ENCODE measurements at regions not wholly inside any gene's neighbourhood (a gene's known extent, or its start where the extent isn't known, plus 50 kb on each side); places are given as distances from the start of the nearest gene placed in this dataset.

- DNase-seq (ENCODE audit: low spot score) = no peak
- TF ChIP-seq CTCF (IDR thresholded peaks at IDR 0.05; ENCODE audit: poor library complexity, severe bottlenecking) = no peak
- H3K4me3 ChIP-seq (ENCODE audit: severe bottlenecking) = no peak overlapping the region
- ATAC-seq (ENCODE audit: low read depth) = no peak
- H3K27me3 ChIP-seq (ENCODE audit: insufficient read depth, poor library complexity, severe bottlenecking) = no peaks in the 10 kb centered on the region
- no peak overlapping the region for H3K27ac ChIP-seq (ENCODE audit: poor library complexity, severe bottlenecking)
- H3K9me3 ChIP-seq (ENCODE audit: severe bottlenecking) = no peaks in the 10 kb centered on the region
- peaks cover 4% of the 10 kb centered on the region for H3K4me1 ChIP-seq (ENCODE audit: insufficient read depth, poor library complexity, severe bottlenecking)
- no peaks in the 10 kb centered on the region for H3K36me3 ChIP-seq (ENCODE audit: low read depth)
Observed at GRCh38 chr3:72454441-72454840, 393.8 kb downstream of the SHQ1 start.

DNA sequence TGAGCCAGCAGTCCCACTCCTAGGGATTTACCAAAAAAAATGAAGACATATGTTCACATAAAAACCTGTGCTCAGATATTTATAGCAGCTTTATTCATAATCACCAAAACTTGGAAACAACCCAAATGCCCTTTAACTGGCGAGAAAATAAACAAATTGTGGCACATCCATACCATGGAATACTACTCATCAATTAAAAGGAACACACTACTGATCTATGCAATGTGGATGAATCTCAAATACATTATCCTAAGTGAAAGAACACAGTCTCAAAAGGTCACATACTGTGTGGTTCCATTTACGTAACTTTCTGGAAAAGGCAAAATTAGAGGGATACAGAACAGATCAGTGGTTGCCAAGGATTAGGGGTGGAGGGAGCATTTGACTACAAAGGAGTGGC, 394.5 kb downstream of the SHQ1 start:
- DNase-seq (ENCODE audit: low spot score) = no peak
- H3K4me3 ChIP-seq (ENCODE audit: severe bottlenecking) = no peak overlapping the region
- H3K27me3 ChIP-seq (ENCODE audit: insufficient read depth, poor library complexity, severe bottlenecking) = no peaks in the 10 kb centered on the region
- H3K9me3 ChIP-seq (ENCODE audit: severe bottlenecking) = no peaks in the 10 kb centered on the region
- no peak for TF ChIP-seq CTCF (IDR thresholded peaks at IDR 0.05; ENCODE audit: poor library complexity, severe bottlenecking)
- peaks cover 8% of the 10 kb centered on the region for H3K4me1 ChIP-seq (ENCODE audit: insufficient read depth, poor library complexity, severe bottlenecking)
- no peaks in the 10 kb centered on the region for H3K36me3 ChIP-seq (ENCODE audit: low read depth)
- ATAC-seq (ENCODE audit: low read depth) = no peak
- H3K27ac ChIP-seq (ENCODE audit: poor library complexity, severe bottlenecking) = no peak overlapping the region

DNA sequence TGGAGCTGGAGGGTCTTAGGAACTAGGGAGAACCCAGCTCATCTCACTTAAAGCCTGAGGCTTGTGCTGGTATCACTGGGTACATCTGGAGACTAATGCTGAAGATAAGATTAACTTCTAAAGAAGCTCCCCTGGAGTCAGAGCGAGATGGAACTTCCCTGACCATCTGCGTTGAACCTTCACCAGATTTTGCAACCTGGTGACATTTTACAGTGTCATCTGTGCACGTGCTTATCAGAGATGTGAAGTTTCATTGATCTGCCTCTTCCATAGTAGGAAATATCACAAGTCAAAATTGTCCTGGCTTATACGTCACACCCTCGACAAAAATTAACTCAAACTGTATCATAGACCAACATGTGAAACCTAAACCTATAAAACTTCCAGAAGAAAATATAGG, 395.5 kb downstream of the SHQ1 start:
- no peak overlapping the region for H3K27ac ChIP-seq (ENCODE audit: poor library complexity, severe bottlenecking)
- DNase-seq (ENCODE audit: low spot score) = no peak
- H3K36me3 ChIP-seq (ENCODE audit: low read depth) = no peaks in the 10 kb centered on the region
- no peaks in the 10 kb centered on the region for H3K27me3 ChIP-seq (ENCODE audit: insufficient read depth, poor library complexity, severe bottlenecking)
- peaks cover 9% of the 10 kb centered on the region for H3K4me1 ChIP-seq (ENCODE audit: insufficient read depth, poor library complexity, severe bottlenecking)
- no peak overlapping the region for H3K4me3 ChIP-seq (ENCODE audit: severe bottlenecking)
- ATAC-seq (ENCODE audit: low read depth) = no peak
- TF ChIP-seq CTCF (IDR thresholded peaks at IDR 0.05; ENCODE audit: poor library complexity, severe bottlenecking) = no peak
- no peaks in the 10 kb centered on the region for H3K9me3 ChIP-seq (ENCODE audit: severe bottlenecking)

GRCh38 chr3:72451841-72452240, 396.4 kb downstream of the SHQ1 start:
- TF ChIP-seq CTCF (IDR thresholded peaks at IDR 0.05; ENCODE audit: poor library complexity, severe bottlenecking) = no peak
- DNase-seq (ENCODE audit: low spot score) (no peak), ATAC-seq (ENCODE audit: low read depth) (no peak)
- no peak overlapping the region for H3K27ac ChIP-seq (ENCODE audit: poor library complexity, severe bottlenecking)
- H3K4me1 ChIP-seq (ENCODE audit: insufficient read depth, poor library complexity, severe bottlenecking) = peaks cover 13% of the 10 kb centered on the region
- no peaks in the 10 kb centered on the region for H3K27me3 ChIP-seq (ENCODE audit: insufficient read depth, poor library complexity, severe bottlenecking)
- no peaks in the 10 kb centered on the region for H3K36me3 ChIP-seq (ENCODE audit: low read depth)
- H3K4me3 ChIP-seq (ENCODE audit: severe bottlenecking) = no peak overlapping the region
- no peaks in the 10 kb centered on the region for H3K9me3 ChIP-seq (ENCODE audit: severe bottlenecking)

DNA sequence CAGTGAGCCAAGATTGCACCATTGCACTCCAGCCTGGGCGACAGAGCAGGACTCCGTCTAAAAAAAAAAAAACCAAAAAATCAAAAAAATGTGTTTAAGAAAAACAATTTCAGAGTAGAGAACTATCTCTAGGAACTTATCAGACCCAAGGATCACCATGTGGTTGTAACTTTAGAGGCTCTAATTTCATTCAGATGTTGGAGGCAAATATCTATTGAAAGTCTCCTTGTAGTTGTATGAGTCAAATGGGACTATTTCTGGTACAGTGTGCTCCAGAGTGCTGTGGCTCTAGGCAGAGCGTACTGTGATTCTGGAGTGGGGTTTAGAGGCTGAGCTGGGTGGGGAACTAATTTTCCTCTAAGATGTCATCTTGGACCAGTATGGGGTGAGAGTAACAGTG, 398.7 kb downstream of the SHQ1 start:
- Histone ChIP-seq H3K4me1 (ENCODE audit: insufficient read depth, poor library complexity, severe bottlenecking) (peaks cover 23% of the 10 kb centered on the region), H3K27me3 (ENCODE audit: insufficient read depth, poor library complexity, severe bottlenecking) (no peaks in the 10 kb centered on the region), H3K27ac (ENCODE audit: poor library complexity, severe bottlenecking) (no peak overlapping the region), H3K36me3 (ENCODE audit: low read depth) (peaks cover 9% of the 10 kb centered on the region; the same call in 1 of the 2 replicates), H3K9me3 (ENCODE audit: severe bottlenecking) (no peaks in the 10 kb centered on the region), H3K4me3 (ENCODE audit: severe bottlenecking) (no peak overlapping the region)
- no peak for DNase-seq (ENCODE audit: low spot score)
- TF ChIP-seq CTCF (IDR thresholded peaks at IDR 0.05; ENCODE audit: poor library complexity, severe bottlenecking) = no peak
- ATAC-seq (ENCODE audit: low read depth) = no peak
